Astrocyte (in vitro differentiated cells and primary cell): ENCODE measurements at regions not wholly inside any gene's neighbourhood (a gene's known extent, or its start where the extent isn't known, plus 50 kb on each side); places are given as distances from the start of the nearest gene placed in this dataset.

Experiments
- DNase-seq: peaks from one replicate; pipeline ENCODE4 v3.0.0-alpha.2; 2010; ENCODE audit warnings: low read depth
- FAIRE-seq: peaks from 2 replicates; lab custom pipeline; 2011; peaks lifted over from hg19 to GRCh38; lab: Jason Lieb, UNC
- H2AFZ ChIP-seq: 2 replicates; pipeline ENCODE4 v1.6.0; 2012; ENCODE audit warnings: low read depth, low read length, inconsistent platforms
- H3K27ac ChIP-seq: 2 replicates; pipeline ENCODE4 v1.5.1; 2011; ENCODE audit warnings: low read depth, low read length, inconsistent platforms
- H3K27me3 ChIP-seq: 2 replicates; pipeline ENCODE4 v1.6.0; 2011; ENCODE audit warnings: low read length, inconsistent platforms; ENCODE audit not compliant: insufficient read depth
- H3K36me3 ChIP-seq: 2 replicates; pipeline ENCODE4 v1.5.1; 2011; ENCODE audit warnings: low read length, inconsistent platforms; ENCODE audit not compliant: insufficient read depth
- H3K4me1 ChIP-seq: 2 replicates; pipeline ENCODE4 v1.5.1; 2011; ENCODE audit warnings: low read length, inconsistent platforms; ENCODE audit not compliant: insufficient read depth
- H3K4me2 ChIP-seq: 2 replicates; pipeline ENCODE4 v1.6.0; 2012; ENCODE audit warnings: low read length, inconsistent platforms
- H3K4me3 ChIP-seq: 2 replicates; pipeline ENCODE4 v1.5.1; 2011; ENCODE audit warnings: low read depth, mild to moderate bottlenecking, low read length, inconsistent platforms; ENCODE audit not compliant: insufficient read depth
- H3K79me2 ChIP-seq: 2 replicates; pipeline ENCODE4 v1.6.0; 2012; ENCODE audit warnings: mild to moderate bottlenecking, low read length, inconsistent platforms; ENCODE audit not compliant: insufficient read depth
- H3K9ac ChIP-seq: 2 replicates; pipeline ENCODE4 v1.6.0; 2012; ENCODE audit warnings: mild to moderate bottlenecking, low read length, inconsistent platforms
- H3K9me3 ChIP-seq: 2 replicates; pipeline ENCODE4 v1.5.1; 2012; ENCODE audit warnings: low read depth, mild to moderate bottlenecking, low read length, inconsistent platforms; ENCODE audit not compliant: insufficient read depth
- H4K20me1 ChIP-seq: 2 replicates; pipeline ENCODE4 v1.6.0; 2012; ENCODE audit warnings: low read length, inconsistent platforms; ENCODE audit not compliant: insufficient read depth
- H3K27ac Mint-ChIP-seq: one replicate; pipeline ENCODE4 v1.8.0; 2021; ENCODE audit warnings: mild to moderate bottlenecking, mixed read lengths; ENCODE audit not compliant: unreplicated experiment
- H3K27me3 Mint-ChIP-seq: one replicate; pipeline ENCODE4 v1.8.0; 2021; ENCODE audit warnings: low read depth, mixed read lengths; ENCODE audit not compliant: unreplicated experiment
- H3K36me3 Mint-ChIP-seq: one replicate; pipeline ENCODE4 v1.8.0; 2021; ENCODE audit warnings: low read depth, mixed read lengths; ENCODE audit not compliant: unreplicated experiment
- H3K4me1 Mint-ChIP-seq: one replicate; pipeline ENCODE4 v1.8.0; 2021; ENCODE audit warnings: low read depth, mixed read lengths; ENCODE audit not compliant: unreplicated experiment
- H3K4me3 Mint-ChIP-seq: one replicate; pipeline ENCODE4 v1.8.0; 2021; ENCODE audit warnings: mild to moderate bottlenecking, moderate library complexity, mixed read lengths; ENCODE audit not compliant: unreplicated experiment
- H3K9me3 Mint-ChIP-seq: one replicate; pipeline ENCODE4 v1.8.0; 2021; ENCODE audit warnings: mild to moderate bottlenecking, mixed read lengths; ENCODE audit not compliant: unreplicated experiment
- CTCF ChIP-seq: IDR thresholded peaks from 2 replicates; pipeline ENCODE4 v1.5.1; 2011; ENCODE audit warnings: low read depth, mild to moderate bottlenecking, inconsistent platforms, low read length, moderate library complexity; ENCODE audit not compliant: insufficient read depth
- EZH2 ChIP-seq: IDR thresholded peaks from 2 replicates; pipeline ENCODE4 v1.6.1; 2012; ENCODE audit warnings: mild to moderate bottlenecking, low read length, inconsistent platforms; ENCODE audit not compliant: insufficient read depth

DNA sequence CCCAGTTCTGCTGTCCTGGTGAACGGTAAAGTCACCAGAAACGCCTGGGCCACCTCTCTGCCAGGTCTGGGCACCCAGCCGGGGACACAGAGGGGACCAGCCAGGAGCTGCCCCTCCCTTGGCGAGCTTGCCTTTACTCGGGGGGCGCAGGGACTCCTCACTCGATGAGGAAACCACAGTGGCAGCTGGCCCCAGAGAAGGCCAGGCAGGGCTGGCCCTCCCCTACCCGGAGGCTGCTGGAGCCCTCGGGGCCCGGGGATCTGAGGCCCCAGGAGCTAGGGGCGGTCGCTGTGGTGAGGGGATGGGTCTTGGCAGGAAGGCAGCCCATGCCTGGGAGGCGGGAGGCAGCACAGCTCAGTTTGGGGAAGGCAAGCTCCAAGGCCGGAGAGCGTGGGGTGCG is 80.4 kb upstream of the SLCO4A1 start:
- FAIRE-seq = no peak

DNA sequence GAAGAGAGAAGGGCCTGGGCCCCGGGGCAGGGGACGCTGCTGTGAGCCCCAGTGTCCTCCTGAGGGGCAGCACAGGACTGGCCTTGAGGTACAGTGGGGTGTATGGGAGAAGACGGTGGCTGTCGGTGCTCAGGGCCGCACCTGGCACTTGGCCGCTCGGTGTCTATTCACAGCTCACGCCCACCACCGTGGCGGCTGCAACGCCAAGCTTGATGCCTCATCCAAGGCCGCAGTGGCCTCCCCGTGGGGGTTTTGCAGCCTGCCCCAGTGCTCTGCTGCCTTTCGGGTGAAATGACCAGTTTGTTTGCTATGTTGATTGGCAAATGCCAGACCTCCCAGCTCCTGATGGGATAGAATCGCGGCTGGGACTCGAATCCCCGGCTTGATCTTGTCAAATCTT is 79.5 kb upstream of the SLCO4A1 start:
- Mint-ChIP-seq H3K36me3 (no peaks in the 10 kb centered on the region), H3K27me3 (peaks cover 42% of the 10 kb centered on the region)

More for the DNA sequence above, 80.4 kb upstream of the SLCO4A1 start:
- no peak for DNase-seq
- Mint-ChIP-seq H3K4me1 (no peaks in the 10 kb centered on the region), H3K27me3 (peaks cover 41% of the 10 kb centered on the region), H3K27ac (no peak overlapping the region), H3K9me3 (no peaks in the 10 kb centered on the region), H3K36me3 (no peaks in the 10 kb centered on the region), H3K4me3 (no peak overlapping the region)
- Histone ChIP-seq H3K36me3 (no peaks in the 10 kb centered on the region), H3K79me2 (no peaks in the 10 kb centered on the region), H3K4me1 (no peaks in the 10 kb centered on the region), H3K9ac (no peak overlapping the region), H4K20me1 (no peaks in the 10 kb centered on the region), H3K27me3 (peaks cover 9% of the 10 kb centered on the region), H3K27ac (no peak overlapping the region), H3K4me2 (no peak overlapping the region), H3K4me3 (no peak overlapping the region), H2AFZ (no peak overlapping the region), H3K9me3 (no peaks in the 10 kb centered on the region)
- TF ChIP-seq CTCF (no peak), EZH2 (no peak)

More for the DNA sequence above, 79.5 kb upstream of the SLCO4A1 start:
- Mint-ChIP-seq H3K4me1 (no peaks in the 10 kb centered on the region), H3K9me3 (no peaks in the 10 kb centered on the region), H3K27ac (no peak overlapping the region), H3K4me3 (no peak overlapping the region)
- Histone ChIP-seq H2AFZ (no peak overlapping the region), H3K27ac (no peak overlapping the region), H3K36me3 (no peaks in the 10 kb centered on the region), H4K20me1 (no peaks in the 10 kb centered on the region), H3K4me2 (no peak overlapping the region), H3K9ac (no peak overlapping the region), H3K79me2 (no peaks in the 10 kb centered on the region), H3K9me3 (no peaks in the 10 kb centered on the region), H3K4me1 (no peaks in the 10 kb centered on the region), H3K27me3 (peaks cover 9% of the 10 kb centered on the region), H3K4me3 (no peak overlapping the region)
- FAIRE-seq = no peak
- no peak for TF ChIP-seq EZH2
- no peak for TF ChIP-seq CTCF
- DNase-seq = no peak
